NCI-H510A treated with DMSO at 0.1 percent for 48 hours (cell line): ENCODE measurements at regions not wholly inside any gene's neighbourhood (a gene's known extent, or its start where the extent isn't known, plus 50 kb on each side); places are given as distances from the start of the nearest gene placed in this dataset.

Experiments
- DNase-seq: peaks from one replicate; lab custom pipeline; 2025; lab: John Stamatoyannopoulos, UW

DNA sequence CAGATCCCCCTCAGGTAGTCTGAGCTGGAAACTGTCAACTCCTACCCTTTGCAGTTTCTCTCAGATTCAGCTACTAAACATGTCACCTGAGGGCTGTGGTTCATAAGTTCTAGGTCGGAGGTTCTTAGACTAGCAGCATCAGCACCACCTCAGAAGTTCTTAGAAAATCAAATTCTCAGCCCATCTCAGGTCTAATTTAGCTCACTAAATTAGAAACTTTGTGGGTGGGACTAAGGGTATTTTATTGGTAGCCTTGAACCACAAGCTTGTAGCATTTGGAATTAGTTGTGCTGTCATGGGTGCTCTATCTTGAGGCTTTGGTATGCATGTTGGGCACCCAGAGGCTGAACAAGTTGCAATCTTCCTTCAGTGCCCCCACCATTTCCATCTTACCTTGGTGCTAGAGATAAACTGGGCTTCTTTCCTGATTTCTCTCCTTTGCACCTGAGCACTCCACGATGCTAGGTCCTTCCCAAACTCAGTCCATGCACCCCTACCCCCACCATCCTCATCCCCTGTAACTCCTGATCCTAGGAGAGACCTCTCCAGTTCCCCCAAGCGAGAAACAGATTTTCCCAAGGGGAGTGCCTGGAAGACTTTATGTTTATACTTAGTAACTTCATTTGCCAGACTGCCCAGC, 54.2 kb downstream of the S1PR1 start:
- no peak for DNase-seq

DNA sequence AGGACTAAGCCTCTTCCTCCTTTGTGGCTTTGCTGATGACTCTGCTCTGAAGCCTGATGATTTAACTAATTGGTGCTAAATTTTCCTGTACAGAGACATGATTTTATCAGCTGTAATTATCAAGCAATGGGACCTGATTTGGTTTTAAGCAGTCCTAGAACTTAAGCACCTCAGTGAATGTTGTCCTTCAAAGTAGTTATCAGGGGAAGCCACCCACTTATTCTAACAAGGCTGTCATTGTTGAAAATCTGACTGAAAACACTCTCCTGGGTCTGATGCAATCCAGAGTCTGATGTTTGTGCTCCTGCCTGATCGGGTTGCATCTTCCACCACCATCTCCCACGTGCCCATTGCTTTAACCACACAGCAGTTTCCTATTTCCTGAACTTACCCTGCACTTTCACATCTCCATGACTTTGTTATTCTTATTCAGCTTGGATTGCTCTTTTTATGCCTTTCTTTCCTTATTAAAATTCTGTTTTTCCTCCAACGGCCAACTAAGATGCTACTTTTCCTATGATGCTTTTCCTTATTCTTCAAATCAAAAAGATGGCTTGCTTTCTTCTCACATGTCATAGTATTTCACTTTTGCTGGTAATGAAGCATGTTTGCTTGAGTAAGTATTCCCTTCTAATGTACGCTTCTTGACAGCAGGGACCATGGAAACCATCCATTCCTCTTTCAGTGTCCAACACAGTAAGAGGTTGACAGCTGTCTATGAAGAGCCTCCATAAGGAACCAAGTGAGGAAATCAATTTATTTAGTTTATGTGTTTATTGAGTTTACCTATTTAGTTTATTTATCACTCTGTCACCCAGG, 55.0 kb downstream of the S1PR1 start:
- peak; percentile 32 for DNase-seq

- no peak for DNase-seq
These were observed 56.7 kb downstream of the S1PR1 start for GRCh38 chr1:101293461-101294051.

- DNase-seq = no peak
These were observed 58.4 kb downstream of the S1PR1 start for GRCh38 chr1:101295209-101295608.

DNA sequence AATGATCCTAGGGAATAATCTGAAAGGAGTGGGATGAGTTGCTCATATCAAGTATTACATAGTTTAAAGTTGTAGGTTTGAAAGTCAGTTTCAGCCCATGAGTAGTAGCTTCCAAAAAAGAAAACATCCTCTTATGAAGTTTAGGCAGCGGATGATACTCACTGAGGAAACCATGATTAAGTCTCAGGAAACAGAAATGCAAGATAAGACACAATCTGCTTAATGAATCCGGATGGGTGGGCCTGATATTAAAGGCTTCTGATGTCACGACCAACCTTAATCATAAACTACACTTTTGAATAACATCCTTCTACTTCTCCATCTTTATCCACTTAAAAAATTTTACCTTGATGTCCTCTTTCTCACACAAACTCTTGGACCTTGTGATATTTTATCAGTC, 61.8 kb downstream of the S1PR1 start:
- DNase-seq = no peak

- DNase-seq = no peak
These were observed 62.3 kb downstream of the S1PR1 start for GRCh38 chr1:101299141-101299540.

DNA sequence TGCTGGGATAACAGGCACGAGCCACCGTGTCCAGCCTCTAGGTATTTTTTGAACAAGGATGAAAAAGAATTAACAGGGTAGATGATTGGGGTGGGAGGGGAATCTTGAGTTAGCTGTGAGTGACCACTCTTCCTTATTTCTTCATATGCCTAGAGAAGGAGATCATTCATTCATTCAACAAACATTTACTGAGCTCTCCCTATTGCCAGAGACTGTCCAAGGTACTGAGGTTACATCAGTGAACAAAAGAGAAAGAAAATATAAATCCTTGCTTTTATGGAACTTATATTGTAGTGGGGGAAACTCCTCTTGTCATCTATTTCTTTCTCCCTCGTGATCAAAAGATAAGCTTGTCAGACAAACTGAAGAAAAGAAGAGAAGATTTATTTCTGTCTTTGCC, 62.9 kb downstream of the S1PR1 start:
- DNase-seq = no peak

DNA sequence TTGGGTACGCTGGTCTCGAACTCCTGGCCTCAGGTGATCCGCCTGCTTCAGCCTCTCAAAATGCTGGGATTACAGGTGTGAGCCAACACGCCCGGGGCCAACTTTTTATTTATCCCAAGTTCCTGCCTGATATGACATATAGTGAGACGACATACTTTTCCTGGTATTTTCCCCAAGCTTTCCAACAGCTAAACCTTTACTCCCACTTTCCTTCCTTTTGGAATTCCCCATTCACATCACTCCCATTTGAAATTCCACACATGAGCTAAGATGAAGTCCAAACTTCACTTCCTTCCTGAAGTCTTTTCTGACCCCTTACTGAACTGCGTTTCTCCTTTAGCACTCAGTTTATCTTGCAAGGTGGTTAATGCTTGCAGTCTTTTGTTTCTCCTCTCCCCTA, 64.1 kb downstream of the S1PR1 start:
- no peak for DNase-seq

DNA sequence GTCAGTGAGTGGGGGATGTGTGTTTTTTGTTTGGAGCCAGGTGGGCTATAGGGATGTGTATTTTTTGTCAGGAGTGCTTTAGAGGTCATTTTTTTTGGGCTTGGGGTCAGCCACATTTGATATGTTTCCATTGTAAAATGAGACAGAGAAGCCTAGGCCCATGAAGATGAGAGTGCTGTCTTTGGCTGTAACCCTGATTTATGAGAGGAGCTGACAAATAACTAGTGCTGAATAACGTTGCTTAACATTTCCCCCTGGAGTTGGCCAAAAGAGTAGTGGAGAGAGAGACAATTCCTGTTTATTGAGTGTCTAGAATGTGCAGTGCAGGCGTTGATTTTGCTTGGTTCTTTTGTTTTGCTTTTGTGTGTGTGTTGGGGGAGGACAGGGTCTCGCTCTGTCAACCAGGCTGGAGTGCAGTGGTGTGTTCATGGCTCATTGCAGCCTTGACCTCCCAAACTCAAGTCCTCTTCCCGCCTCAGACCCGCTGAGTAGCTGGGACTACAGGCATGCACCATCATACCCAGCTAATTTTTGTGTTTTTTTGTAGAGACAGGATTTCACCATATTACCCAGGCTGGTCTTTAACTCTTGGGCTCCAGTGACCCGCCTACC, 64.7 kb downstream of the S1PR1 start:
- DNase-seq = no peak

DNA sequence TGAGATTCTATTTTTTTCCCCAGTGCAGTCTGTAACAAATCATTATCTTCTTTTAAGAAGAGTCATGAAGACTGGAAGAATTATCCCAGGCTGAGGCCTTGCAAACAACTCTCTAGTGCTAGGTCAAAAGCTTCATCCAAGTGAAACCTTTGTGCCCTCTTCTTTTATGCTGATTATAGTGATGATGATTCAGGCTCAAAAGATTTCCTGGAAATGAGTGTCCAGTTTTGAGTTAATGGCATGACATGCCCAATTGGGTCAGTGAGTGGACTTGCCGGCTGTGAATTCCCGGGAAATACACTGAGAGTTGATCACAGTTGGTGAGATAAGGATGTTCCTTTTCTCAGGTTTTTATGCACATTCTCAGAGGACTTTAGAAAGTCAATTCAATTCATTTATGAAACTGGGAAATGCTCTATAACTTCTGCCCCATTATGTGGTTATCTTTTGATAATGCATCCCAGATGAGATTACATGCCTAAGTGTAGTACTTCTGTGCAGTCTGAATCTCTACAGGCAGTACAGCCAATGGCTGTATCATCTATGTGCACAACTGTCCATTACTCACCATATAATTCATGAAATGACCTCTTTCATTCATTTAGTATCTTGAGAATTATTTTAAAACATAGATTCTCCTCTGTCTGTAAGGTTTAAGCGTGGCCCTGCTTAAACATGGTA, 66.2 kb downstream of the S1PR1 start:
- DNase-seq = no peak

- no peak for DNase-seq
These were observed 71.3 kb downstream of the S1PR1 start for GRCh38 chr1:101307985-101308689.

GRCh38 chr1:101308935-101309333, 72.1 kb downstream of the S1PR1 start:
- no peak for DNase-seq

GRCh38 chr1:101309334-101310311, 72.8 kb downstream of the S1PR1 start:
- peak; percentile 73 for DNase-seq

DNA sequence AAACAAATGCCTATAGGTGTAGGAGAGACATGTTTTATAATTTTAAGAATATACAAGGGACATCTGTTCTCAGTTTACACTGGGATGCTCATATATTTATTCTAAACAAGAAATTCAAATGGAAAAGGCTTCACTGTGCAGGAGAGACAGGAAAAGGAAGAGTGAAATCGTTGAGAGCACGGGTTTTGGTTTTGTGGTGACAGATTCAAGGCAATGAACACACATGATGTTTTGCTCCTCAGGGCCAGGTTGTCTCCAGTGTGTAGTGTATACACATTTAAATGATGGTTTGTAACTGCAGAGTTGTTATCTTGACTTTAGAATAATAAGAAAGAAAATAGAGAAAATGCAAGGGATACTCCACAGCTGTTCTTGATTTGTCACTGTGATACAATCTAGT, 73.7 kb downstream of the S1PR1 start:
- DNase-seq = no peak

DNA sequence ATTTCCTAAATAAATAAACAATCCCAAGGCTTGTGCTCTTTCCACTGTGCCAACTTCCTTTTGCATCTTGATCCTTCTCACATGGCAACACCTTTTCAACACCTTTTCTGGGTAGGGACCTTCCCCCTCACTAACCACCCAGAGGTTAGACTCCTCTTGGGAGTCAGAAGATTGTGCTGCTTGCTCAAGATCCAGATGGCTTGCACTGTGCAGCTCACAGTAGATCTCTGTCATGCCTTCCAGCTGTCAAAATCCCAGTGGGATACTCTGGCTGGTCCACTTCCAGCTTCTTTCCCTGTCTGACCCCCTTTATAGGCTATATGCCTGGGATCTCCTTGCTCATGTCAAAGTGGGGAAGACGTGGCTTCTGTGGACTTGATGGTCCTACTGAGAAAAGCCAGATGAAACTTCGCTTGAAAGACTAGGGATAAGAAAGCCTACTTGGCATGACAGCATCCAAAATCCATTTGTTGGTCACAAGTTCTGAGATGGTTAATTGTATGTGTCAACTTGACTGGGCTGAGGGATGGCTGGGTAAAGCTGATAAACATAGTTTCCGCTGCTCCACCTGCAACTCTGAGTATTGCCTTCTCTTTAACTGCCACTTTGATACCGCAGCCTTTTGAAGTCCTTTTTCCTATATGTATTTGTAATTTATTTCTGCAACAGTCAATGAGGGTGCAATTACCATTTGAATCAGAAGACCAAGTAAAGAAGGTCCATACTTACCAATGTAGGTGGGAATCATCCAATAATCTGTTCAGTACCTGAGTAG, 74.5 kb downstream of the S1PR1 start:
- DNase-seq = no peak

GRCh38 chr1:101312147-101312546, 75.3 kb downstream of the S1PR1 start:
- DNase-seq = no peak

- no peak for DNase-seq
These were observed 76.5 kb downstream of the S1PR1 start for GRCh38 chr1:101313356-101313755.

DNA sequence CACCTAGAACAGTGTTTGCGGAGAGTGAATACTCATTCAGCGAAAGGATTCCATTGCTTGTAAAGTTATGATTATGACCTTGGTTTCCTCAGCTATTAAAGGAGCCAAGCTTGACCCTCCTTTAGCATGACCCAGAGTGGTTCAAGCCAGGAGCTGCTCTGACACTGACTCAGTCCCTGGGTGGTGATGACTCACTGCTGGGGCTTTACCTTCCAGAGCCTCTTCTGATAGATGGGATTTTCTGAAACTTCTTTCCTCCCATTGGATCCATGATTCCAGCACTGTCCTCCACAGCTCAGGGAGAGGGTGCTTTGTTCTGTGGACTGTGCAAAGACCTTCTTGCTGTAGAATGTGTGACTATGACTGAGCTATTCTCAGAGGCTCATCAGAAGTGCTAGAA, 77.4 kb downstream of the S1PR1 start:
- no peak for DNase-seq

DNA sequence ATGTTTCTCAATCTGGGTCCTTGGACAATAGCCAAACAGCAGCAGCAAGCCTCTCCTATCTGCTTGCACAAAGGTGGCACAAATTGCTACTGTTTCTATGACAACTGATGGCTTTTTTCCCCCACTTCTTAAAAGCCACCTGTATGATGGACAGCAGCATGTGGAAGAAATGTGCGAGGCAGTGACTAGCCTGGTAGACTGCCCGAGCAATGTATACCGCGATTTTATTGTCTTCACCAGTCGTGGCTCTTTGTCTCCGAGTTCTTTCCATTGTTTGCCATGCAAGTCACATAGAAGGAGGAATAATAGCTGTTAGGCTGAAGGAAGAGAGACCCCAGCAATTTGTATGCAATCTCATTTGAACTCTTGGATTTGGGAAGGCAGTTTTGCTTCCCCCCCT, 79.4 kb downstream of the S1PR1 start:
- no peak for DNase-seq

DNA sequence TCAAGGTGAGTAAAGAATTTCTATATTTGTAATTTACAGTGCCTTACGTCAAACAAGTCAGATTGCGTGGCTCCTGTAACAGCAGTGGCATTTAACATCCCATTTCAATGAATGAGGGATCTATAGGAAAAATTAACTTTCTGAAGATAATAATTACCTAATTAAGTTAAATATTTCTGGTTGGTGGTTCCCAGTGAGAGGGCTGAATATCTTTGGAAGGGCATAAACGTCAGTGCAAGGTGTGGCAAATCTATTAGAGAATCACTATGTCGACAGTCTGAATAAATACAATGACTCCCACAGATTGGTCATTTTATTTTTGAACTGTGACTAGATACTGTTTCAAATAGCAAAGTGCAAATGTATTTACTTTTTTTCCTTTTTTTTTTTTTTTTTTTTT, 80.0 kb downstream of the S1PR1 start:
- no peak for DNase-seq
